ENCODE measurements at regions not wholly inside any gene's neighbourhood (a gene's known extent, or its start where the extent isn't known, plus 50 kb on each side); places are given as distances from the start of the nearest gene placed in this dataset.

DNA sequence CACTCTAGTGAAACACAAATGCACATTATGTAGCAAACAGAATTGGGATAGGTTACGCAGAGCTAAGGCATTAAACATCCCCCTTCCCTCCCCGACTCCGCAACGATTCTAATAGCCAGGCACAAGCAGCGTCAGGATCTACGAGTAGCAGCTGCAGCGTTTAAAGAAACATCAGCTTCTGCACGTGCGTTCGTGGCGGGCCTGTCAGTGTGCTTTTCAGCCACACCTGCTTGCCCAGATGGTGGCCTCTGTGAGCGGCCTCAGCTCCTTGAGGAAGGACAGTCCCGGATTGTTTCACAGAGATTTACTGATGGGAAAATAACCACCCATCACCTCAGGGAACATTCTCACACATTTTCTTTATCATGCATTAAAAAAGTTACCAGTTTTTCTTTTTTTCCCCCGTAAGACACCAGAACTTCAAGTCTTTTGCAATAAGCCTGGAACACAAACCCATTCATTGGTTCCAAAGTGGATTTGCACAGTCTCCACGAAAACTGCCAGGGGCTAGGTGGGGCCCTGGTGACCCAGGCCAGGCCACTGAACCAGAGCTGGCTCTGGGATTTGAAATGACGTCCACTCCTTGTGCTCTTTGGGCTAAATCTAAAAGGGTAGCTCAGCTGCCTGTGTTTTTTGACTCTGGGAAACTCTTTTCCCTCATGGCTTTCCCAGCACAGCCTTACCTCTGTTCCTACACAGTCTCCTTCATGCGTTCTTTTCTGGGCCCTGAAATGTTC is 325.5 kb downstream of the KCNRG start:
- TF ChIP-seq, protein P1, sequence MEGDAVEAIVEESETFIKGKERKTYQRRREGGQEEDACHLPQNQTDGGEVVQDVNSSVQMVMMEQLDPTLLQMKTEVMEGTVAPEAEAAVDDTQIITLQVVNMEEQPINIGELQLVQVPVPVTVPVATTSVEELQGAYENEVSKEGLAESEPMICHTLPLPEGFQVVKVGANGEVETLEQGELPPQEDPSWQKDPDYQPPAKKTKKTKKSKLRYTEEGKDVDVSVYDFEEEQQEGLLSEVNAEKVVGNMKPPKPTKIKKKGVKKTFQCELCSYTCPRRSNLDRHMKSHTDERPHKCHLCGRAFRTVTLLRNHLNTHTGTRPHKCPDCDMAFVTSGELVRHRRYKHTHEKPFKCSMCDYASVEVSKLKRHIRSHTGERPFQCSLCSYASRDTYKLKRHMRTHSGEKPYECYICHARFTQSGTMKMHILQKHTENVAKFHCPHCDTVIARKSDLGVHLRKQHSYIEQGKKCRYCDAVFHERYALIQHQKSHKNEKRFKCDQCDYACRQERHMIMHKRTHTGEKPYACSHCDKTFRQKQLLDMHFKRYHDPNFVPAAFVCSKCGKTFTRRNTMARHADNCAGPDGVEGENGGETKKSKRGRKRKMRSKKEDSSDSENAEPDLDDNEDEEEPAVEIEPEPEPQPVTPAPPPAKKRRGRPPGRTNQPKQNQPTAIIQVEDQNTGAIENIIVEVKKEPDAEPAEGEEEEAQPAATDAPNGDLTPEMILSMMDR (IDR thresholded peaks at IDR 0.05) = no peak
- no peak overlapping the region for H3K4me3 ChIP-seq
- ATAC-seq (no peak), DNase-seq (no peak)
- no peaks in the 10 kb centered on the region for H3K9me3 ChIP-seq
- intact Hi-C loops (cut with DNase I) = no loop called here
- H3K27me3 ChIP-seq = no peaks in the 10 kb centered on the region
- no peaks in the 10 kb centered on the region for H3K4me1 ChIP-seq
- no peak overlapping the region for H3K27ac ChIP-seq
- no peaks in the 10 kb centered on the region for H3K36me3 ChIP-seq

- ATAC-seq (no peak), DNase-seq (no peak)
- H3K27ac ChIP-seq = no peak overlapping the region
- H3K9me3 ChIP-seq = no peaks in the 10 kb centered on the region
- TF ChIP-seq, protein P1 (IDR thresholded peaks at IDR 0.05) = no peak
- no peaks in the 10 kb centered on the region for H3K4me1 ChIP-seq
- intact Hi-C loops (cut with DNase I) = no loop called here
- no peak overlapping the region for H3K4me3 ChIP-seq
- no peaks in the 10 kb centered on the region for H3K27me3 ChIP-seq
- H3K36me3 ChIP-seq = no peaks in the 10 kb centered on the region
These were observed 326.3 kb downstream of the KCNRG start for GRCh38 chr13:50341526-50341925.

DNA sequence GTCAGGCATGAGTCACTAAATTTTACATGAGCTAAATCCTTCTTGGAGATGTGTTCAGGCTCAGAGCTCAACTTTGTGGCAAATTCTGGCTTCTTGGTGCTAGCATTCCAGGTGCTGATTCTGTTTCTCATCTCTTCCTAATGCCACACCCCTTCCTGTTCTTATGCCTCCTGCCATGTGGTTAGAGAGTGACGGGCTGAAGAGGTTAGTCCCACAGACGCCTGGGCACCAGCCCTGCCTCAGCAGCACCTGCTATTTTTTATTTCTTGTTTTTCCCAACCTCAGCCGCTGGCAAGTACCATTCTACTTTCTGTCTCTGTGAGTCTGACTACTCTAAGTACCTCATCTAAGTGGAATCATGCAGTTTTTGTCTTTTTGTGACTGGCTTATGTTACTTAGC is 329.5 kb downstream of the KCNRG start:
- intact Hi-C loops (cut with DNase I) = no loop called here
- TF ChIP-seq, protein P1 (IDR thresholded peaks at IDR 0.05) = no peak
- Histone ChIP-seq H3K9me3 (no peaks in the 10 kb centered on the region), H3K4me3 (no peak overlapping the region), H3K27me3 (no peaks in the 10 kb centered on the region), H3K4me1 (no peaks in the 10 kb centered on the region), H3K27ac (no peak overlapping the region), H3K36me3 (no peaks in the 10 kb centered on the region)
- ATAC-seq (no peak), DNase-seq (no peak)

DNA sequence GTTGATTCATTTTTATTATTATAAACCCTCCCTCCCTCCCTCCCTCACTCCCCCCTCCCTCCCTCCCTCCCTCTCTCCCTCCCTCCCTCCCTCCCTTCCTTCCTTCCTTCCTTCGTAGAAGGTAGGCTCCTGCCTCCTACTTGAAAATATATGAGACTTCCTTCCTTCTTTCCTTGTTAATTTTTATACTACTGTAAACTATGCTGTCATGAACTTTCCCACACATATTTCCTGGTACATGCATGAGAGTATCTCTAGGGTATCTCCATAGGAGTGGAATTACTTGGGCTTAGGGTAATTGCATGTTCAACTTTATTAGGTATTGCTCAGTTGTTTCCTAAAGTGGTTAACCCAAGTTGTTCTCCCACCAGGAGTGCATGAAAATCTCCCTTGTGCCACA is 330.6 kb downstream of the KCNRG start:
- no peak overlapping the region for H3K27ac ChIP-seq
- H3K4me1 ChIP-seq = no peaks in the 10 kb centered on the region
- intact Hi-C loops (cut with DNase I) = no loop called here
- DNase-seq = no peak
- no peak for ATAC-seq
- no peaks in the 10 kb centered on the region for H3K9me3 ChIP-seq
- TF ChIP-seq, protein P1 (IDR thresholded peaks at IDR 0.05) = no peak
- no peaks in the 10 kb centered on the region for H3K27me3 ChIP-seq
- no peaks in the 10 kb centered on the region for H3K36me3 ChIP-seq
- H3K4me3 ChIP-seq = no peak overlapping the region

- TF ChIP-seq, protein P1 (IDR thresholded peaks at IDR 0.05) = no peak
- ATAC-seq = no peak
These were observed 333.1 kb downstream of the KCNRG start for GRCh38 chr13:50348371-50348770.

More at GRCh38 chr13:50348371-50348770, 333.1 kb downstream of the KCNRG start:
- Histone ChIP-seq H3K4me1 (no peaks in the 10 kb centered on the region), H3K27me3 (no peaks in the 10 kb centered on the region), H3K9me3 (no peaks in the 10 kb centered on the region), H3K36me3 (no peaks in the 10 kb centered on the region), H3K4me3 (no peak overlapping the region), H3K27ac (no peak overlapping the region)
- intact Hi-C loops (cut with DNase I) = no loop called here
- no peak for DNase-seq
